Glomerular endothelial cell (primary cell): ENCODE measurements at regions not wholly inside any gene's neighbourhood (a gene's known extent, or its start where the extent isn't known, plus 50 kb on each side); places are given as distances from the start of the nearest gene placed in this dataset.

Experiments used
- DNase-seq: peaks from one replicate; pipeline ENCODE4 v3.0.0-alpha.2; 2011; ENCODE audit warnings: low read depth, low spot score; ENCODE audit errors: extremely low read depth

- no peak for DNase-seq
These were observed 233.7 kb upstream of the SDK2 start for GRCh38 chr17:73877962-73878361.

- DNase-seq, result no peak
These were observed 234.7 kb upstream of the SDK2 start for GRCh38 chr17:73878923-73879322.

GRCh38 chr17:73879987-73880386 is 235.7 kb upstream of the SDK2 start:
- DNase-seq, result no peak

- no peak for DNase-seq
These were observed 238.3 kb upstream of the SDK2 start for GRCh38 chr17:73882590-73882989.

GRCh38 chr17:73883175-73883574 is 238.9 kb upstream of the SDK2 start:
- DNase-seq, result no peak

- DNase-seq, result no peak
These were observed 243.5 kb upstream of the SDK2 start for GRCh38 chr17:73887739-73888138.

- no peak for DNase-seq
These were observed 244.6 kb upstream of the SDK2 start for GRCh38 chr17:73888862-73889261.

- no peak for DNase-seq
These were observed 245.2 kb upstream of the SDK2 start for GRCh38 chr17:73889439-73889838.

GRCh38 chr17:73890831-73891405 is 246.7 kb upstream of the SDK2 start:
- DNase-seq, result no peak

GRCh38 chr17:73895157-73895556 is 250.9 kb upstream of the SDK2 start:
- DNase-seq, result no peak

- no peak for DNase-seq
These were observed 252.7 kb upstream of the SDK2 start for GRCh38 chr17:73896966-73897365.

GRCh38 chr17:73899839-73900238 is 255.6 kb upstream of the SDK2 start:
- no peak for DNase-seq

- DNase-seq, result no peak
These were observed 256.3 kb upstream of the SDK2 start for GRCh38 chr17:73900516-73900915.

GRCh38 chr17:73901249-73901648 is 257.0 kb upstream of the SDK2 start:
- no peak for DNase-seq

GRCh38 chr17:73901661-73902415 is 257.6 kb upstream of the SDK2 start:
- no peak for DNase-seq

- DNase-seq, result no peak
These were observed 258.4 kb upstream of the SDK2 start for GRCh38 chr17:73902416-73903181.

GRCh38 chr17:73906896-73907870 is 262.9 kb upstream of the SDK2 start:
- no peak for DNase-seq

- DNase-seq, result no peak
These were observed 264.9 kb upstream of the SDK2 start for GRCh38 chr17:73909186-73909585.

- DNase-seq, result no peak
These were observed 266.0 kb upstream of the SDK2 start for GRCh38 chr17:73910206-73910605.

GRCh38 chr17:73910821-73911515 is 266.7 kb upstream of the SDK2 start:
- no peak for DNase-seq
